ENCODE measurements at regions not wholly inside any gene's neighbourhood (a gene's known extent, or its start where the extent isn't known, plus 50 kb on each side); places are given as distances from the start of the nearest gene placed in this dataset.
A peak's percentile ranks its signal among the peaks of the same experiment; 100 is the strongest.

DNA sequence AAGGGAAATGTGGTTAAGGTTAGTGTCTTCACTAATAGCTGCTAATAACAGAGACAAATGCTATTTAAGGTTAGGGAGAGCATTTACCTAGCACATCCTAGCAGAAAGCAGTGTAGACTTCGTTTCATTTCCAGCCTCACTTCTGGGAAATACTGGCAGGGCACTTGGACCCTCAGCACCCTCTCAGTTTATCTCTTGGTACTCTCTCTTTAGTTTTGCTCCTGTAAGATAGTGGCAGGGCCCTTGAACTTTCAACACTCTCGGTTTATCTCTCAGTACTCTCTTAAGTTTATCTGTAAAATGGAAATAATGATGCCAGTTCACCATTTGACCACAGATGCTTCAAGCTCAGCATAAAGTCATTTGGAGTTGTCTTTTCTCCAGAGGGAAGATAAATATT is 118.4 kb downstream of the MBL2 start:
- TF ChIP-seq, protein P1, sequence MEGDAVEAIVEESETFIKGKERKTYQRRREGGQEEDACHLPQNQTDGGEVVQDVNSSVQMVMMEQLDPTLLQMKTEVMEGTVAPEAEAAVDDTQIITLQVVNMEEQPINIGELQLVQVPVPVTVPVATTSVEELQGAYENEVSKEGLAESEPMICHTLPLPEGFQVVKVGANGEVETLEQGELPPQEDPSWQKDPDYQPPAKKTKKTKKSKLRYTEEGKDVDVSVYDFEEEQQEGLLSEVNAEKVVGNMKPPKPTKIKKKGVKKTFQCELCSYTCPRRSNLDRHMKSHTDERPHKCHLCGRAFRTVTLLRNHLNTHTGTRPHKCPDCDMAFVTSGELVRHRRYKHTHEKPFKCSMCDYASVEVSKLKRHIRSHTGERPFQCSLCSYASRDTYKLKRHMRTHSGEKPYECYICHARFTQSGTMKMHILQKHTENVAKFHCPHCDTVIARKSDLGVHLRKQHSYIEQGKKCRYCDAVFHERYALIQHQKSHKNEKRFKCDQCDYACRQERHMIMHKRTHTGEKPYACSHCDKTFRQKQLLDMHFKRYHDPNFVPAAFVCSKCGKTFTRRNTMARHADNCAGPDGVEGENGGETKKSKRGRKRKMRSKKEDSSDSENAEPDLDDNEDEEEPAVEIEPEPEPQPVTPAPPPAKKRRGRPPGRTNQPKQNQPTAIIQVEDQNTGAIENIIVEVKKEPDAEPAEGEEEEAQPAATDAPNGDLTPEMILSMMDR (IDR thresholded peaks at IDR 0.05; ENCODE audit: low read length, missing control alignments) = no peak
- DNase-seq (ENCODE audit: low read depth) = no peak
- no peak overlapping the region for H3K4me3 ChIP-seq (replicated peaks; ENCODE audit: low read depth, low read length)

DNA sequence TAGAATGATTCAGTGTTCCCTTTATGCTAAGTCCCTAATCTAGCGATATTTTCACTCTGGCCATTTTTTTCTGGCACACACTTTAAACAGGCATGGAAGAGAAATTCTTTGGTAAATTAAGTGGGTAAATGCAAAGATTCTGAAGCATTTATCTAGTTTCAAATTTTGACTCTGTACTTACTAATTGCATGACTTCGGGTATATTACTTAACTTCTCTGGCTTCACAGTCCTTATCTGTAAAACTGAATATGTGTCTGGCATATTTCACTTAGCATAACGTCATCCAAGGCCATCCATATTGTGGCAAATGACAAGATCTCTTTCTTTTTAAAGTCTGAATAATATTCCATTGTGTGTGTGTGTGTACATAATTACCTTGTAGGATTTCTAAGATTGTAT is 114.5 kb downstream of the MBL2 start:
- H3K4me3 ChIP-seq (replicated peaks; ENCODE audit: low read depth, low read length) = no peak overlapping the region
- DNase-seq (ENCODE audit: low read depth) = peak; percentile 51
- TF ChIP-seq, protein P1 (IDR thresholded peaks at IDR 0.05; ENCODE audit: low read length, missing control alignments) = no peak

DNA sequence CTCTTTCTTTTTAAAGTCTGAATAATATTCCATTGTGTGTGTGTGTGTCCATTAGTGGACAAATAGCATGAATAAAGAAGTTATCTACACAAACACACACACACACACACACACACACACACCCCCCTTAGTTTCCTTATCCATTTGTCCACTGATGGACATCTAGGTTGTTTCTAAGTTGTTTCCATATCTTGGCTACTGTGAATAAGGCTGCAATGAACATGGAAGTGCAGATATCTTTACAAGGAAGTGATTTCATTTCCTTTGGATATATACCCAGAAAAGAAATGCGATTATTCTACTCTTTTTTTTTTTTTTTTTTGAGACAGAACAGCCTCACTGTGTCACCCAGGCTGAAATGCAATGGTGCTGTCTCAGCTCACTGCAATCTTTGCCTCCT is 113.5 kb downstream of the MBL2 start:
- H3K4me3 ChIP-seq (replicated peaks; ENCODE audit: low read depth, low read length) = no peak overlapping the region
- TF ChIP-seq, protein P1 (IDR thresholded peaks at IDR 0.05; ENCODE audit: low read length, missing control alignments) = no peak
- peak; percentile 70 for DNase-seq (ENCODE audit: low read depth)

DNA sequence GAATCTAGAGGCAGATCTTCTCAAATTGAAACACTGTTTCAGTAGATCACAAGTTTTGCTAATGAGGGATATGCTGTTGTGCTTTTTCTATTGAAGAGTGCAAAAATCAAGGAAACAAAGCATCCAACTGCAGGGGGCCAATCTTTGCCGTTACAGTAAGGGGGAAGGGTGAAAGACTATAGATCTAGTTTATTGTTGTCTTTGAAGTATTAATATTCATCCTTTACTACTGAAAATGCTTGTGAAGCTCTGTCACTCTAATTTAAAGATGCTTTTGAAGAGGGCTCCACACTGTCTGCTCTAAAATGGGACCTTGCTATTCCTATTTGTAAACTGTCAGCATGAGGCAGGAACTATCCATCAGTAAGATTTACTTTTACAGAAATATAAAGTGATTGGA is 110.3 kb downstream of the MBL2 start:
- no peak overlapping the region for H3K4me3 ChIP-seq (replicated peaks; ENCODE audit: low read depth, low read length)
- DNase-seq (ENCODE audit: low read depth) = no peak
- TF ChIP-seq, protein P1 (IDR thresholded peaks at IDR 0.05; ENCODE audit: low read length, missing control alignments) = no peak

DNA sequence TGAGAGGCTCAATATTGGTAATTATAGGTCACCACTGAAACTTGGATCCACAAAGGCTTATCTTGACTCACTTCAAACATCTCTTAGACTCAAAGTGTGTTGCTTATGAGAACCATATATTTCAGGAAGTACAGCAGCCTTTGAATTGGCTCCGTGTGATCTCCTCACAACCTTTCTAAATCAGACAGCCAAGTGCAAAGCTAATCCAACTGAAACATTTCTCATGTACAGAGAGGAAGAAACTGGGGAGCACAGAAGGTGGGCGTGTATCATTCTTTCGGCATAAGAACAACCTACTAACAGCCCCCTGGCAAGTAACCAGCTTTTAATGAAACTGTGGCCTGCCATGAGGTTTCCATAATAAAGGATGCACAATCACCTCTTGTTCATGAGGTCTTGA is 109.4 kb downstream of the MBL2 start:
- DNase-seq (ENCODE audit: low read depth) = no peak
- H3K4me3 ChIP-seq (replicated peaks; ENCODE audit: low read depth, low read length) = no peak overlapping the region
- TF ChIP-seq, protein P1 (IDR thresholded peaks at IDR 0.05; ENCODE audit: low read length, missing control alignments) = no peak

DNA sequence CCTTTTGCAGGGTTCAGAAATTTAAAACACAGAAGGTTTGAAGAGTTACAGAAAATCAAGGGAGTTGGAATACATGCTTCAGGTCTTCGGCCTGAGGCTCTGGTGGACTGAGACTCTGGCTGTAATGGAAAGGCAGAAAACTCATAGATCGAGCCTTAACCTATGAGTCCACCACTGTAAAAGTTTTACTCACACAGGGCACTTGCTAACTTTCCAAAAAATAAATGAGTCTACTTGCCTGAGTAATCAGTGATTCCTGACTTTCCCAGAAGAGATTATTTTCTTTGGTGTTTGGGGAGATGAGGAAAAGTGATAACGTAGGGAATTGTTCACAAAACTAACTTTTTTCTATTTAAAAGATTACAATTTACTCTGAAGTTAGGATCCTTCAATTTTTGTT is 108.0 kb downstream of the MBL2 start:
- H3K4me3 ChIP-seq (replicated peaks; ENCODE audit: low read depth, low read length) = no peak overlapping the region
- DNase-seq (ENCODE audit: low read depth) = no peak
- TF ChIP-seq, protein P1 (IDR thresholded peaks at IDR 0.05; ENCODE audit: low read length, missing control alignments) = no peak

DNA sequence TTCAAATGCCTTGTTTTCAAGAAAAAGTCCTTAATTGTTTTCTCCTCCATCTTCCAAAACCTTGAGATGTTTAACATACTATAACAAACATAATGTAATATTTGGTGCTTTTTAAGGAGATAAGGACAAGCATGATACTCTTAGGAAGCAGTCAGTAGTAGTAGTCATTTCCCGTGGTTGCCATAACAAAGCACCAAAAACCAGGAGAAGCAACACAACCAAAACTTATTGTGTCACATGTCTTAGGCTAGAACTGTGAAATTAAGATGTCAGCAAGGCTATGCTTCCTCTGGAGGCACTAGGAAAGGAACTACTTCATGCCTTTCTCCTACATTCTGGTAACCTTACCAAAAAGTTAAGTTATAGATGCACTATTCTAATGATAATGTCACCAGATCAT is 106.8 kb downstream of the MBL2 start:
- TF ChIP-seq, protein P1 (IDR thresholded peaks at IDR 0.05; ENCODE audit: low read length, missing control alignments) = no peak

More for the DNA sequence above, 106.8 kb downstream of the MBL2 start:
- DNase-seq (ENCODE audit: low read depth) = no peak
- no peak overlapping the region for H3K4me3 ChIP-seq (replicated peaks; ENCODE audit: low read depth, low read length)
